ENCODE measurements at regions not wholly inside any gene's neighbourhood (a gene's known extent, or its start where the extent isn't known, plus 50 kb on each side); places are given as distances from the start of the nearest gene placed in this dataset.

GRCh38 chr3:26145769-26146168 lies 355.9 kb downstream of the OXSM start:
- TF ChIP-seq POLR2A (IDR thresholded peaks at IDR 0.05; ENCODE audit: low read depth, low read length) (no peak), POLR2AphosphoS5 (IDR thresholded peaks at IDR 0.05; ENCODE audit: low read depth, low read length) (no peak)

All from GM12891 (cell line).